Fibroblast of mammary gland (primary cell): ENCODE measurements at regions not wholly inside any gene's neighbourhood (a gene's known extent, or its start where the extent isn't known, plus 50 kb on each side); places are given as distances from the start of the nearest gene placed in this dataset.

Experiments used
- DNase-seq: peaks from one replicate; pipeline ENCODE4 v3.0.0-alpha.2; 2010; ENCODE audit warnings: low read depth
- H3K4me3 ChIP-seq: 2 replicates; pipeline ENCODE4 v1.5.1; 2011; ENCODE audit warnings: low read depth, mild to moderate bottlenecking, low read length, moderate library complexity; ENCODE audit not compliant: control insufficient read depth
- TF ChIP-seq, protein P1 (sequence below): conservative IDR thresholded peaks from 2 replicates; pipeline ENCODE4 v1.5.1; 2011; ENCODE audit warnings: low read depth, low read length, inconsistent platforms; ENCODE audit not compliant: control insufficient read depth, insufficient read depth

GRCh38 chr2:21220930-21221329 is 97.2 kb downstream of the TDRD15 start:
- DNase-seq: no peak
- TF ChIP-seq, protein P1, sequence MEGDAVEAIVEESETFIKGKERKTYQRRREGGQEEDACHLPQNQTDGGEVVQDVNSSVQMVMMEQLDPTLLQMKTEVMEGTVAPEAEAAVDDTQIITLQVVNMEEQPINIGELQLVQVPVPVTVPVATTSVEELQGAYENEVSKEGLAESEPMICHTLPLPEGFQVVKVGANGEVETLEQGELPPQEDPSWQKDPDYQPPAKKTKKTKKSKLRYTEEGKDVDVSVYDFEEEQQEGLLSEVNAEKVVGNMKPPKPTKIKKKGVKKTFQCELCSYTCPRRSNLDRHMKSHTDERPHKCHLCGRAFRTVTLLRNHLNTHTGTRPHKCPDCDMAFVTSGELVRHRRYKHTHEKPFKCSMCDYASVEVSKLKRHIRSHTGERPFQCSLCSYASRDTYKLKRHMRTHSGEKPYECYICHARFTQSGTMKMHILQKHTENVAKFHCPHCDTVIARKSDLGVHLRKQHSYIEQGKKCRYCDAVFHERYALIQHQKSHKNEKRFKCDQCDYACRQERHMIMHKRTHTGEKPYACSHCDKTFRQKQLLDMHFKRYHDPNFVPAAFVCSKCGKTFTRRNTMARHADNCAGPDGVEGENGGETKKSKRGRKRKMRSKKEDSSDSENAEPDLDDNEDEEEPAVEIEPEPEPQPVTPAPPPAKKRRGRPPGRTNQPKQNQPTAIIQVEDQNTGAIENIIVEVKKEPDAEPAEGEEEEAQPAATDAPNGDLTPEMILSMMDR: no peak
- H3K4me3 ChIP-seq: no peak overlapping the region

- H3K4me3 ChIP-seq: no peak overlapping the region
- TF ChIP-seq, protein P1: no peak
- no peak for DNase-seq
Measured at GRCh38 chr2:21223618-21224017, 99.8 kb downstream of the TDRD15 start.

DNA sequence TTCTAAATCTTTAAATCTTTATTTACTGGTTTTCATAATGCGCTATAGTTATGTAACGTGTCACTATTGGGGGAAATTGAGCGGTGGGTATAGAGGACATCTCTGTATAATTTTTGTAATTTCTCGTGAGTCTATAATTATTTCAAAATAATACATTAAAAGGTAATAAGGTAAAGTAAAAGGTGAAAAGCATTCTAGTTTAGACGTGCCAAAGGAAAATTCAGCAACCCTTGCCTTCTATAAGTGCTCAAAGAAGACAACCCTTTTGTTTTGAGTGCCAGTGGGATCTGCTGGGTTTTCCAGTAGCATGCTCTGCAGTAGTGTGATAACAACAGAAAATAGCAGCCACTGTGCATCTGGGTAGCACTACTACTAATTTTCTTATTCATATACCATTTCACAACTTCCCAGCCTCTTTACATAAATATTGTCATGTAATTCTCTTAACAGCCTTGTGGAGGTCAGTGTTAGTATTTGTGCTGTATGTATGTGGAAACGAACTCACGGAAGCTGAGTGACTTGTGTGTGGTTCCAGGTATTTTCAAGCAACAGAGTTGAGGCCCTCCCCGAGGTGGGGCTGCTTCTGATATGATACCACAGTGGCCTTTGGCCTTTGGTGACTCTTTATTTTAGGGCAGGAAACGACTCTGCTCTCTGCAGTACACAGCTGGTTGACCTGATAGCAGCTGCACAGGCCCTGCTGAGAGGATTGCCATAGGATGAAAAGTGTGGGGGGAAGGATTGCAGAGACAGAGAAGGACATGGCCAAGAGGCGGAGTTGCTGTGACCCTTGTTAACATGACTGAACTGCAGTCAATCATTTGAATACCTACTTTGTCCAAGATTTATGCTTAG is 104.5 kb downstream of the TDRD15 start:
- no peak for DNase-seq
- TF ChIP-seq, protein P1: no peak
- H3K4me3 ChIP-seq: no peak overlapping the region

DNA sequence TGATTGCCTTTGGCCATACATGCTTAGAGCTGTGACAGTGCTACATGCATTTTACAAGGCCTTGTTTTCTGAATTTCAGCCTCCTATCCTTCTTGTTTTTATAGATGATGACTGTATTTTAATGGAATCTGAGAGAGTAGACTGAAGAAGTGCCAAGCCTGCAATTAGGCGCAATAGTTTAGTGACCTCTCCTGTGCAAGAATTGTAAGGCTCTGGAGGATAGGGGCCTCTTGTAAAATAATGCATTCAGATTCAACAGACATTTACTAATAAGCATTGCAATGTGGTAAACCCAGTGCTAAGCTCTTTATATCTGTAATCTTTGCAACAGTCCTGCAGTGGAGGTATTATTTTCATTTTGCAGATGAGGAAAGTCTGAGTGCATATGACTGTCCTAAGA is 105.5 kb downstream of the TDRD15 start:
- no peak overlapping the region for H3K4me3 ChIP-seq
- no peak for DNase-seq
- TF ChIP-seq, protein P1: no peak

- TF ChIP-seq, protein P1: no peak
- DNase-seq: no peak
- H3K4me3 ChIP-seq: no peak overlapping the region
Measured at GRCh38 chr2:21230140-21230539, 106.4 kb downstream of the TDRD15 start.

DNA sequence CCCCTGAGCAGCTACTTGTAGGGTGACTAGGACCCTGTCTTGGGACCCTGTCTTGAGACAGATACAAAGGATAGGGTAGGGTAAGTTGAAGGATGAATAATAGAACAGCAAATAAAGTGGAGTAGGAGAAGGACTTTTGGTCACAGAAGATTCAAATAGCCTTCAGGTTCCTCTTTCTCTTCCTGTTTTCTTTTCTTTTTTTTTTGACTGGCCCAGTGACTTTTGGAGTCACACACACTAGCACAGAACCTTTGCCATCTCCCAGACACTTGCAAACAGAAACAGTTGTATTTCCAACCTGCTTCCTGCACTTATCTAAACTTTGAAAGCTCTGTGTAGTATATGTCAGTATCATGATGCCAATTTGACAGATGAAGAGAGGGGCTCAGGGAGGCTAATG is 108.2 kb downstream of the TDRD15 start:
- H3K4me3 ChIP-seq: no peak overlapping the region
- no peak for DNase-seq
- TF ChIP-seq, protein P1: no peak
